Testis (tissue), 2 donors: ENCODE measurements at regions not wholly inside any gene's neighbourhood (a gene's known extent, or its start where the extent isn't known, plus 50 kb on each side); places are given as distances from the start of the nearest gene placed in this dataset.

Source experiments
- DNase-seq: peaks from one replicate; pipeline ENCODE4 v3.0.0-alpha.2; 2019
- H3K27ac ChIP-seq, 2 donors: fragments of 200-600 bp; sonication (generic); one replicate each; pipeline ENCODE4 v1.5.1; 2019
- H3K27me3 ChIP-seq: fragments of 200-600 bp; sonication (generic); one replicate; pipeline ENCODE4 v1.5.1; 2019
- H3K36me3 ChIP-seq: fragments of 200-600 bp; sonication (generic); one replicate; pipeline ENCODE4 v1.5.1; 2017; ENCODE audit warnings: low read depth; ENCODE audit errors: missing control alignments
- H3K4me1 ChIP-seq: fragments of 200-600 bp; sonication (generic); one replicate; pipeline ENCODE4 v1.5.1; 2019
- H3K4me3 ChIP-seq, 2 donors: fragments of 200-600 bp; sonication (generic); one replicate each; pipeline ENCODE4 v1.5.1; 2017 to 2019
- H3K9me3 ChIP-seq: fragments of 200-600 bp; sonication (generic); one replicate; pipeline ENCODE4 v1.5.1; 2017
- POLR2A ChIP-seq: fragments of 450-650 bp; IDR thresholded peaks from one replicate; pipeline ENCODE4 v1.6.1; 2017; ENCODE audit warnings: antibody characterized with exemption, mild to moderate bottlenecking, moderate library complexity
- WGBS, 2 donors: methylation state at CpG; one replicate each; pipeline ENCODE4 v1.1.5; 2018; 5-methylcytosine and 5-hydroxymethylcytosine counted together
- intact Hi-C: fragments of 100-400 bp; cut with DNase I; formaldehyde crosslinking; loops from one replicate; pipeline ENCODE4 v1.15.1; 2023; ENCODE audit warnings: low total_unique reads
- TF ChIP-seq, protein P1 (sequence below), 3 experiments: fragments of 450-650 bp in 2 of 3; fragments of 200-600 bp in 1 of 3; sonication (generic) in 1 of 3; IDR thresholded peaks; one replicate each; pipeline ENCODE4 v1.5.1; 2016 to 2019; ENCODE audit warnings: antibody characterized with exemption in 3 of 3, mild to moderate bottlenecking in 2 of 3, moderate library complexity in 1 of 3

DNA sequence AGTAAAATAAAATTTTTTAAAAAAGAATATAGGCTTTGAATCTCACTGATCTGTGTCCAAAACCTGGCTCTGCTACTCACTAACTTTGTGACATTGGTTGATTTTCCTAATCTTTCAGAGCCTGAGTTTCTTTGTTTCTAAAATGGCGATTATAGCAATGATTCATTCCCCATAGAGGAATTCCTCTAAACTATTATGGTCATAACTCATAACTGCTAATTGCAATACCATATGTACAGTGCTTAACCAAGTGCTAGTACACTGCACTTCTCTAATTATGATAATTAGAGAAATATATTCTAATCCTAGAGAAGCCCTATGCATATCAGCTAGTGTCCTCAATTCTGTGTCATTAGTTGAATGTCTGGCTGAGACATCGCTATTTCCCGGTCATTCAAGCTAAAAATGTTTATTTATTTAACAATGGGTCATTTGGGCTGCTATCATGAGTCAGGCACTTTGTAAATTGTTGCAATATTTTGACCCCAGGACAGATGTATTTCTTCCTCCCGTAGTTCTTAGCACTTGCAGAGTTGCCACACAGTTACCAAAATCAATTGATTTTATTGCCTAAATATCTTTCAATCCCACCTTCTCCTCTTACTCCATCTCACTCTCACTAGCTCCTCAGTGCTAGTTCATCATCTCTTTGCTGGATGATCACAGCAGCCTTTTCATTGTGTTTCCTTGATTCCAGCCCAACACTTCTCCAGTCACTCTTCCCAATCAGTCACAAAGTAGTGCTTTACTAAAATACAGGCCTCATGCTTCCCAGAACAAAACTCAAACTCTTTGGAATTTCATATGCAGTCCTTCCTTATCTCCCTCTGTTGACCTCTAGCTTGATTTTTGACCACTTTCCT, 200.9 kb upstream of the PAPPA start:
- no peak for DNase-seq
- WGBS, 2 donors, result 49 to 52% methylated on average over 4 of the region's 4 CpGs

DNA sequence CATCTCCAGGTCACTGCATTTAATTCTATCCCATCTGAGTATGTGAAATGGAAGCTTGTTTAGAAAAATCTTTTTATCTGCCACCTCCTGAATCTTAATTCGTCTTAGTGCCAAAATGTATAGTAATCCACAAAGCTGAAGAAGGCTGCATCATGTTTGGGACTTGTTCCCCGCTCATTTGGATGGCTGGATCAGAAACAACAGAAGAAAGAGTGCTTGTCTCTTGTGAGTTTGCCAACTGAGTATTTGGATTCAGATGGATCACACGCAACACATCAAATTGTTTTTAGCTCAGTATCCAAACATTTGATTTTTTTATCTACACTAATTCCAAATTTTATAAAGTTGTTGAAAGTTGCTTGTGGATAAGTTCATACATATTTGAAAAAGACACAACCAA, 197.2 kb upstream of the PAPPA start:
- Histone ChIP-seq H3K4me1 (peaks cover 3% of the 10 kb centered on the region), H3K27me3 (no peaks in the 10 kb centered on the region), H3K36me3 (no peaks in the 10 kb centered on the region), H3K4me3 (no peak overlapping the region), H3K9me3 (no peaks in the 10 kb centered on the region), H3K27ac (no peak overlapping the region)
- TF ChIP-seq, protein P1, sequence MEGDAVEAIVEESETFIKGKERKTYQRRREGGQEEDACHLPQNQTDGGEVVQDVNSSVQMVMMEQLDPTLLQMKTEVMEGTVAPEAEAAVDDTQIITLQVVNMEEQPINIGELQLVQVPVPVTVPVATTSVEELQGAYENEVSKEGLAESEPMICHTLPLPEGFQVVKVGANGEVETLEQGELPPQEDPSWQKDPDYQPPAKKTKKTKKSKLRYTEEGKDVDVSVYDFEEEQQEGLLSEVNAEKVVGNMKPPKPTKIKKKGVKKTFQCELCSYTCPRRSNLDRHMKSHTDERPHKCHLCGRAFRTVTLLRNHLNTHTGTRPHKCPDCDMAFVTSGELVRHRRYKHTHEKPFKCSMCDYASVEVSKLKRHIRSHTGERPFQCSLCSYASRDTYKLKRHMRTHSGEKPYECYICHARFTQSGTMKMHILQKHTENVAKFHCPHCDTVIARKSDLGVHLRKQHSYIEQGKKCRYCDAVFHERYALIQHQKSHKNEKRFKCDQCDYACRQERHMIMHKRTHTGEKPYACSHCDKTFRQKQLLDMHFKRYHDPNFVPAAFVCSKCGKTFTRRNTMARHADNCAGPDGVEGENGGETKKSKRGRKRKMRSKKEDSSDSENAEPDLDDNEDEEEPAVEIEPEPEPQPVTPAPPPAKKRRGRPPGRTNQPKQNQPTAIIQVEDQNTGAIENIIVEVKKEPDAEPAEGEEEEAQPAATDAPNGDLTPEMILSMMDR (IDR thresholded peaks at IDR 0.05), result no peak
- TF ChIP-seq POLR2A, result no peak
- intact Hi-C loops, result no loop called here
- 87 to 88% methylated on average over 3 of the region's 3 CpGs for WGBS, 2 donors
- no peak for DNase-seq

More for the DNA sequence above, 200.9 kb upstream of the PAPPA start:
- intact Hi-C loops, result no loop called here
- Histone ChIP-seq H3K4me1 (peaks cover 3% of the 10 kb centered on the region), H3K9me3 (no peaks in the 10 kb centered on the region), H3K27me3 (no peaks in the 10 kb centered on the region), H3K4me3 (no peak overlapping the region), H3K27ac (no peak overlapping the region), H3K36me3 (no peaks in the 10 kb centered on the region)
- TF ChIP-seq, protein P1 (IDR thresholded peaks at IDR 0.05), result no peak
- TF ChIP-seq POLR2A, result no peak

DNA sequence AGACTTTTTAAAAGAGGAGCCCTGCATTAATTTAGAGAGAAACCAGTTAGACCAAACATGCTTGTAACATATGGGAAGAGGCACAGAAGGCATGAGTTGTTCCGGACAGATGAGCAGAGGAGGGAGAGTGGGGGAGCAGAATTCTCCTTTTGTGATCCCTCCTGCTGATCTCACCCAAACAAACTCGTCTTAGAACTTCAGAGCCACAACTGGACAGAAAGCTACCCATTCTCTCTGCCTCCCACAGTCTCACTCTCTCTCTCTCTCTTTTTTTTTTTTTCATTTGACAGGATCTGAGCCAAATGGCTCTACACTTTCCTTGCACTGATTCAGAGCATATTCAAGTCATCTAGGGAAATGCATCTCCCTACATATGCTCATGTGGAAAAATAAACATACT, 196.0 kb upstream of the PAPPA start:
- no peak for DNase-seq
- no peak for TF ChIP-seq POLR2A
- TF ChIP-seq, protein P1 (IDR thresholded peaks at IDR 0.05), result no peak

DNA sequence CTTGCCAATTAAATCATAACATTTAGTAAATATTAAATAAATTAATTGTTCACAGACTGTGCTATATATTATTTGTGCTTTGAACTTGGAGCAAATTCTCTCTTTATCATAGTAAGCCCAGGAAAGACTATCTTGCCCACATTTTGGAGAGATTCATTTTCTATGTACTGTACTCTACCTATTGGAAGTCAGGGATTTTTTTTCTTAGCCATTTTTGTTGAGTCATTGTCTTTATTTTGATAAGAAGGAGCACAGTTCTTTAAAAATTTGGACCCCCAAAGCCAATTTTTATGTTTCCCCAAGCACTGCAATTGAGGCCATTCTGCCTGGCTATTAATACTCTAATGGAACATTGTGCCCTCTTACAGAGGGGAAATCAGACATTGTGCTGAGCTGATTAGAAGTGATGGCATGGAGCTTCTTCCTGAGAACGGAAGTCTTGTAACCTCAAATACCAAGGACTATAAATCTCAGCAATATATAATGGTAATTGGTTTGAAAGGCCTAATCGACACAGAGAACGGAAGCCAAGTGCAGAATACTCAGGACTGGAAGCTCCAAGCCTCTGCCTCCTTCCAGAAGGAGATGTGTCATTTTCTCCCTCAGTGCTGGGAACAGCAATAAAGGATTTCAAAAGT, 188.8 kb upstream of the PAPPA start:
- TF ChIP-seq, protein P1 (IDR thresholded peaks at IDR 0.05), result no peak
- TF ChIP-seq POLR2A, result no peak
- 52 to 68% methylated on average over 3 of the region's 3 CpGs for WGBS, 2 donors
- no peaks in the 10 kb centered on the region for H3K9me3 ChIP-seq
- no peak overlapping the region for H3K4me3 ChIP-seq
- no peak for DNase-seq
- H3K27me3 ChIP-seq, result no peaks in the 10 kb centered on the region
- no peak overlapping the region for H3K27ac ChIP-seq
- no peaks in the 10 kb centered on the region for H3K4me1 ChIP-seq
- intact Hi-C loops, result no loop called here
- H3K36me3 ChIP-seq, result no peaks in the 10 kb centered on the region

More for the DNA sequence above, 196.0 kb upstream of the PAPPA start:
- Histone ChIP-seq H3K4me1 (peaks cover under 1% of the 10 kb centered on the region), H3K4me3 (no peak overlapping the region), H3K9me3 (no peaks in the 10 kb centered on the region), H3K27ac (no peak overlapping the region), H3K36me3 (no peaks in the 10 kb centered on the region), H3K27me3 (no peaks in the 10 kb centered on the region)
- intact Hi-C loops, result no loop called here
- WGBS, 2 donors, result 46 to 63% methylated on average over 2 of the region's 2 CpGs
